Right cardiac atrium (tissue), 5 donors: ENCODE measurements at regions not wholly inside any gene's neighbourhood (a gene's known extent, or its start where the extent isn't known, plus 50 kb on each side); places are given as distances from the start of the nearest gene placed in this dataset.

Source experiments
- ATAC-seq, 2 donors: fragments of 200-7000 bp; cut with Tn5 transposase; one replicate each; pipeline versions ENCODE4 v1.8.0 to v1.9.1; 2020; ENCODE audit warnings: moderate library complexity in 2 of 2, mild to moderate bottlenecking in 1 of 2
- DNase-seq, 3 donors: peaks; one replicate each; pipeline ENCODE4 v3.0.0-alpha.2; 2020
- H3K27ac ChIP-seq: one replicate; pipeline ENCODE4 v1.5.1; 2013; ENCODE audit warnings: mild to moderate bottlenecking, low read length, control low read depth, moderate library complexity
- H3K27me3 ChIP-seq: one replicate; pipeline ENCODE4 v1.6.1; 2013; ENCODE audit not compliant: control insufficient read depth, insufficient read depth
- H3K4me1 ChIP-seq: one replicate; pipeline ENCODE4 v1.6.1; 2013; ENCODE audit warnings: low read length; ENCODE audit not compliant: control insufficient read depth, insufficient read depth
- H3K4me3 ChIP-seq: one replicate; pipeline ENCODE4 v1.5.1; 2013; ENCODE audit warnings: low read length, control low read depth
- H3K9me3 ChIP-seq: one replicate; pipeline ENCODE4 v1.6.1; 2013; ENCODE audit warnings: low read length; ENCODE audit not compliant: control insufficient read depth
- WGBS: extraction: QIAGEN DNeasy Blood & Tissue Kit; methylation state at CpG from one replicate; pipeline ENCODE4 v1.1.7; 2013; 5-methylcytosine and 5-hydroxymethylcytosine counted together
- intact Hi-C, 4 donors: fragments of 100-400 bp; cut with DNase I; formaldehyde crosslinking; loops; one replicate each; pipeline versions ENCODE4 v1.11.0 to v1.14.0; 2022 to 2023
- donor health status: healthy with polysubstance abuse.
- donor health status: DM: no; HTN: yes; CAD: no.
- donor health status: DM: no; HTN: no; CAD: no.
- donor health status: DM: no; HTN: yes; CAD: no; lungs with severe emphysema.
- donor health status: DM: yes; HTN: yes; CAD: no.

- intact Hi-C loops = no loop called here
- no peaks in the 10 kb centered on the region for H3K4me1 ChIP-seq
- ATAC-seq (no peak), DNase-seq (no peak)
- no peak overlapping the region for H3K27ac ChIP-seq
- WGBS = 98% methylated on average over 3 of the region's 3 CpGs
- no peaks in the 10 kb centered on the region for H3K9me3 ChIP-seq
- H3K27me3 ChIP-seq = no peaks in the 10 kb centered on the region
- no peak overlapping the region for H3K4me3 ChIP-seq
Observed at GRCh38 chr2:237250599-237250998, 163.4 kb downstream of the COL6A3 start.

- Histone ChIP-seq H3K9me3 (no peaks in the 10 kb centered on the region), H3K27me3 (no peaks in the 10 kb centered on the region), H3K4me1 (no peaks in the 10 kb centered on the region), H3K27ac (no peak overlapping the region), H3K4me3 (no peak overlapping the region)
- intact Hi-C loops = no loop called here
- 64% methylated on average over 2 of the region's 2 CpGs for WGBS
- no peak for ATAC-seq
- DNase-seq = no peak
Observed at GRCh38 chr2:237251986-237252385, 162.0 kb downstream of the COL6A3 start.

DNA sequence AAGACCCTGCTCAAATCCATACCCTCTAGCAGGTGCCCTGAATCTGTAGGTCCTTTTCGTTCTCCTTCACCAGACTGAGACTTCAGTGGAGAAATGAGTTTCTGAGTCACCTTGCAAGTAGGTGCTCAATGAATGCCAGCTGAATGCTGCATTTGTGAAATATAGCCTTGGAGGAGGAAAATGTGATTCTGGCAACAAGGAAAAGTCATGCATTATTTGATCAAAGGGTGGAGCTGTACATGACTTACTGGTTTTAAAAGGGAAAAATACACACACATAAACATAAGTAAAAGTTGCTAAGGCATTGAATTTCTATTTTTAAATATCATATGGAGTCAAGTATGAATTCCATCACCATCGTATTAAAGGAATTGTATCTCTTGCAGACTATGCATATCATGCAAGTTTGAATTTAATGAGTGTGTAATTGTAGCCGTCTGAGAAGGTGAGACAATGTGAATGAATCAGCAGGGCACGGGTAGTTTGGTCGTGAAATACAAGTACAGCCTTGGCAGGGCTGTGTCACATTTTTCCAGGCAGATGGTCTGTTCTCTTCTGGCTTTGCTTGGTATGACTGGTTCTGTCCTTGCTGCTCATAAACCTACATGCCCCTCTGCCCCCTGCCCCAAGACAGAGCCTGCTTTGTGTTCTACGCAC is 160.8 kb downstream of the COL6A3 start:
- DNase-seq = no peak
- no peaks in the 10 kb centered on the region for H3K4me1 ChIP-seq
- WGBS = 92% methylated on average over 6 of the region's 6 CpGs
- H3K9me3 ChIP-seq = no peaks in the 10 kb centered on the region
- ATAC-seq = no peak
- intact Hi-C loops = no loop called here
- no peak overlapping the region for H3K4me3 ChIP-seq
- no peak overlapping the region for H3K27ac ChIP-seq
- no peaks in the 10 kb centered on the region for H3K27me3 ChIP-seq

DNA sequence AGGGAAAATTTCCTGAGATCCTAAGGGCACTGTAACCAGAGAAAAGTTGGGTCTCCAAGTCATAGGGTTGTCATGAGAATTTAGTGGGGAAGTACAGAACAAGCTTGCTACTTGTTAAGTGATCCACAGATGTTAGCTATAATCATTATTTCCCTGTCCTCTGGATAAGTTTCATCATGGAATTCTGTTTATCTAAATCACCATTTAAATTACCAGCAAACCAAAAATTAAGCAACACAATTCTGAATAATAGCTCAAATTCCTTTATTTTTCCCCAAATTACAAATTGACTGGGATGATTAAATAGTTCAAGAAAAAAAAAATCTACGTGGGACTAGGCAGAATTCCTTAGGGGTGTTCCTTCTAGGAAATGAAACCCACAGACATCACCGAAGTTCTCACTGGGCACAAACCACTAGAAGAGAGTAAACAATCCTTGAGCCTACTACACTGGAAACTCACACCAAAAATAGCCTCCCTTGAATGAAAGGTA is 159.5 kb downstream of the COL6A3 start:
- H3K9me3 ChIP-seq = no peaks in the 10 kb centered on the region
- WGBS = 43% methylated on average over 2 of the region's 2 CpGs
- H3K27me3 ChIP-seq = no peaks in the 10 kb centered on the region
- H3K27ac ChIP-seq = no peak overlapping the region
- H3K4me3 ChIP-seq = no peak overlapping the region
- no peaks in the 10 kb centered on the region for H3K4me1 ChIP-seq
- no peak for ATAC-seq
- DNase-seq = no peak
- intact Hi-C loops = no loop called here

GRCh38 chr2:237254911-237255578 is 158.9 kb downstream of the COL6A3 start:
- WGBS = 77% methylated on average over 2 of the region's 2 CpGs
- no peak for ATAC-seq
- Histone ChIP-seq H3K4me3 (no peak overlapping the region), H3K27me3 (no peaks in the 10 kb centered on the region), H3K4me1 (no peaks in the 10 kb centered on the region), H3K27ac (no peak overlapping the region), H3K9me3 (no peaks in the 10 kb centered on the region)
- no peak for DNase-seq
- intact Hi-C loops = no loop called here

- intact Hi-C loops = no loop called here
Observed at GRCh38 chr2:237256887-237257286, 157.1 kb downstream of the COL6A3 start.

DNA sequence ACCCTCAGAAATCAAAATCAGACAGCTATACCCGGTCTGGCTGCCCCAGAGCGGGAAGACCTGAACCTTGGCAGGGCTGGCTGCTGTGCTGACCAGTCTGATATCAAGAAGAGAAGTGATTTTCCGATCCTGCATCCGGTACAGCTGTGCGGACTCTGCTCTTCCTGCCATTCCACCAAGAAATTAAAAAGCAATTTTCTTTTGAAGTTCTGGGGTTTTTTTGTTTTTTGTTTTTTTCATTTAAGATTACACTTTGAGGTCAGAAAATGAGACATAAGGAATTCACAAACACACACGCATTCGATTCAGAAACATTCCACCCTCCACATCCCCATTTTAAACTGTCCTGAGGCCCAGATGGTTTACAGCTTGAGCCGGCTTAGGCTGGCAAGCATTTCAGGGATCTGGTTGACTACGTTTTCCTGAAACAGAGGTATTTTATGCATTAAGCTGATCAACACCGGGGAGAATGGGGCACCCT is 156.5 kb downstream of the COL6A3 start:
- intact Hi-C loops = no loop called here
- no peaks in the 10 kb centered on the region for H3K4me1 ChIP-seq
- H3K4me3 ChIP-seq = no peak overlapping the region
- 40% methylated on average over 10 of the region's 10 CpGs for WGBS
- peak; percentile 74 to 82 for ATAC-seq
- DNase-seq = peak; percentile 32 to 74 (median 63)
- H3K9me3 ChIP-seq = no peaks in the 10 kb centered on the region
- H3K27me3 ChIP-seq = no peaks in the 10 kb centered on the region
- no peak overlapping the region for H3K27ac ChIP-seq

More at GRCh38 chr2:237256887-237257286, 157.1 kb downstream of the COL6A3 start:
- Histone ChIP-seq H3K27me3 (no peaks in the 10 kb centered on the region), H3K4me1 (no peaks in the 10 kb centered on the region), H3K4me3 (no peak overlapping the region), H3K27ac (peak overlapping the region; percentile 26), H3K9me3 (no peaks in the 10 kb centered on the region)
- DNase-seq = peak; percentile 63 to 84 (median 71)
- 44% methylated on average over 4 of the region's 4 CpGs for WGBS
- peak; percentile 81 to 91 for ATAC-seq

DNA sequence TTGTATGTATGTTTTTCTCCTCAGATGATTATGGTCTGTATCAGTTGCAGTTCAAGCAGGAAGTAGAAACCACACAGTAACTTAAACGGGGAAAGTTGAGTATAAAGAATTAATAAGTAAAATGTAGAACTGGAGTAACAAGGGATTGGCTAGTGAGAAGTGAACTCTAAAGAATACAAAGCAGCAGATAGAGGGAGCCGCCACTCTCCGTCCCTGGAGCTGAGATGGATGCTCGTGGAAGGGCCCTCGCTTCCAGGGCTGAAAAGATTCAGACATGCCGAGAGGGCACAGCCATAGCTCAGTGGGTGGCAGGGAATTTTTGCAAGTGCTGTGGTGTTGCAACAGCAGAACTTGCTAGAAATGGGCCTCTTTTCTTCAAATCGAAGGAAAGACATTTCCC is 155.8 kb downstream of the COL6A3 start:
- Histone ChIP-seq H3K27ac (no peak overlapping the region), H3K9me3 (no peaks in the 10 kb centered on the region), H3K4me1 (no peaks in the 10 kb centered on the region), H3K27me3 (no peaks in the 10 kb centered on the region), H3K4me3 (no peak overlapping the region)
- intact Hi-C loops = no loop called here
- DNase-seq (peak in 1 of 3 donors; percentile 54), ATAC-seq (no peak)
- WGBS = 66% methylated on average over 7 of the region's 7 CpGs

- no peaks in the 10 kb centered on the region for H3K27me3 ChIP-seq
- intact Hi-C loops = no loop called here
- H3K9me3 ChIP-seq = no peaks in the 10 kb centered on the region
- H3K4me3 ChIP-seq = no peak overlapping the region
- H3K27ac ChIP-seq = no peak overlapping the region
- WGBS = 76% methylated on average over 4 of the region's 4 CpGs
- H3K4me1 ChIP-seq = no peaks in the 10 kb centered on the region
- DNase-seq = no peak
- no peak for ATAC-seq
Observed at GRCh38 chr2:237258615-237259014, 155.3 kb downstream of the COL6A3 start.

DNA sequence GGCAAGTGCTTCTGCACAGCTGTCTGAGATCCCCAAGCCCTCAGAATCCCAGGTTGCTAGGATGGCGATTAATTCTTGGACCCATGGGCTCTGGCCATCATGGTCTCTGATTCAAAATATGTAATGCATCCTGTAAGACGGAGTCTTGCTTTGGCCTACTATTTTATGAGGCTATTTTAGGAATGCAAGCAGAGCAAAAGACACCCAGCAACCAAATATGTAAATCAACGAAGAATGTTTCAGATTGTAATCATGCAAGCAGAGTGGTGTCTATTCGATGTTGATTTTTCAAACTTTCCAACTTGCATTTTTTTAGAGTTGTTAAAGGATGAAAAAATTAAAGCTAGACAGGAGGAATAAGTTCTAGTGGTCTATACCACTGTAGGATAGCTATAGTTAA is 154.8 kb downstream of the COL6A3 start:
- no peaks in the 10 kb centered on the region for H3K4me1 ChIP-seq
- 79% methylated on average over 4 of the region's 4 CpGs for WGBS
- no peak for ATAC-seq
- DNase-seq = no peak
- H3K4me3 ChIP-seq = no peak overlapping the region
- intact Hi-C loops = no loop called here
- no peaks in the 10 kb centered on the region for H3K9me3 ChIP-seq
- no peak overlapping the region for H3K27ac ChIP-seq
- H3K27me3 ChIP-seq = no peaks in the 10 kb centered on the region

DNA sequence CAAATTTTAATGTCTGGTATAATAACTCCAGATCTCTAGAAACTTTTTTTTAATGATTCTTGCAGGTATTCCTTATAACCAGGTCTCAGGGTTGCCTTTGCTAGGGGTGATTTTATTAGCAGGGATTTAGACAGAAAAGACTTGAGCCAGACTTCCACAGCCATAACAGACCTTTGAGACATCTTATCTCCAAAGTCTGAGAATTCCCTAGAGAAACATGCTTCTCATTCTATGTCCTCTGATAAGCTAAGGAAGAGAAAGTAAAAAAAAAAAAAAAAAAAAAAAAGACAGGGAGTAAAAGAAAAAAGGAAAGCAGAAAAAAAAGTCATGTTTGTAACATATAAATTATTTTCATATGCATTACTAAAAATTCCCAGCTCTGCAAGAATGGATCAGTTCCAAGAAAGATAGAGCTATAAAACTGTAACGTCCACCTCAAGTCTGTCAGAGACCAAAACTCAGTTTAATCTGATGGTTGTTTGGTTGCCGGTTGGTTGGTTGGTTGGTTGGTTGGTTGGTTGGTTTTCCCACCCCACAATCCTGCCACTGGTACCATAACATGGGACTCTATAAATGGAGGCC is 153.8 kb downstream of the COL6A3 start:
- Histone ChIP-seq H3K9me3 (no peaks in the 10 kb centered on the region), H3K27me3 (no peaks in the 10 kb centered on the region), H3K27ac (no peak overlapping the region), H3K4me3 (no peak overlapping the region), H3K4me1 (no peaks in the 10 kb centered on the region)
- WGBS = 31% methylated on average over 2 of the region's 2 CpGs
- intact Hi-C loops = no loop called here
- ATAC-seq = no peak
- DNase-seq = no peak
